Activated naive CD4-positive, alpha-beta T cell treated with anti-CD3 and anti-CD28 coated beads for 36 hours (primary cell): ENCODE measurements at regions not wholly inside any gene's neighbourhood (a gene's known extent, or its start where the extent isn't known, plus 50 kb on each side); places are given as distances from the start of the nearest gene placed in this dataset.
"Not testable (repeated sequence)": the region's sequence is repeated elsewhere in the genome, so short reads cannot be mapped to it uniquely, and the experiment has no call there.

ENCODE experiments used
- CTCF ChIA-PET: fragments of 350-600 bp; sonication (Branson Sonifier 250); formaldehyde crosslinking; loops from one replicate; lab custom pipeline; 2021; ENCODE audit warnings: antibody characterized with exemption; lab: Charles Lee
- DNase-seq: peaks from one replicate; pipeline ENCODE4 v3.0.0-alpha.2; 2020
- H3K27ac Mint-ChIP-seq: one replicate; pipeline ENCODE4 v1.8.0; 2021; ENCODE audit warnings: mild to moderate bottlenecking, mixed read lengths
- H3K27me3 Mint-ChIP-seq: one replicate; pipeline ENCODE4 v1.8.0; 2021; ENCODE audit warnings: low read depth, mixed read lengths
- H3K36me3 Mint-ChIP-seq: one replicate; pipeline ENCODE4 v1.8.0; 2021; ENCODE audit warnings: low read depth, mixed read lengths
- H3K4me1 Mint-ChIP-seq: one replicate; pipeline ENCODE4 v1.8.0; 2021; ENCODE audit warnings: low read depth, mixed read lengths
- H3K4me3 Mint-ChIP-seq: one replicate; pipeline ENCODE4 v1.8.0; 2021; ENCODE audit warnings: mild to moderate bottlenecking, moderate library complexity, mixed read lengths
- H3K9me3 Mint-ChIP-seq: one replicate; pipeline ENCODE4 v1.8.0; 2021; ENCODE audit warnings: mixed read lengths
- intact Hi-C: fragments of 100-400 bp; cut with micrococcal nuclease; formaldehyde crosslinking; loops from one replicate; pipeline ENCODE4 v1.15.1; 2023

- peak; percentile 91 for DNase-seq
- Mint-ChIP-seq H3K4me3 (peak overlapping the region; percentile 66), H3K27me3 (no peaks in the 10 kb centered on the region), H3K4me1 (peaks cover 13% of the 10 kb centered on the region), H3K9me3 (no peaks in the 10 kb centered on the region), H3K27ac (peak overlapping the region; percentile 54), H3K36me3 (no peaks in the 10 kb centered on the region)
- intact Hi-C loops = loop anchor here (1.0 to 2.0 kb wide), 11 partner anchors 33 to 868 kb away; partner anchors contain the start of gene PPM1B
- CTCF ChIA-PET = interaction anchor here (0.6 to 1.9 kb wide), 20 partner anchors 10 to 869 kb away, joined by 3 to 8 read pairs (median 4); partner anchors contain the start of gene CAMKMT
Observed at GRCh38 chr2:44087036-44087713, 81.5 kb upstream of the PPM1B start.

GRCh38 chr2:44087714-44088092 is 81.0 kb upstream of the PPM1B start:
- peak overlapping the region; percentile 54 for H3K27ac Mint-ChIP-seq
- CTCF ChIA-PET = interaction anchor here (0.5 to 1.9 kb wide), 15 partner anchors 33 to 392 kb away, joined by 3 to 10 read pairs (median 5); no protein-coding TSS in a partner anchor
- H3K4me1 Mint-ChIP-seq = peaks cover 13% of the 10 kb centered on the region
- no peaks in the 10 kb centered on the region for H3K9me3 Mint-ChIP-seq
- intact Hi-C loops = loop anchor here (1.0 to 2.0 kb wide), 11 partner anchors 33 to 868 kb away; partner anchors contain the start of gene PPM1B
- DNase-seq = no peak
- H3K36me3 Mint-ChIP-seq = no peaks in the 10 kb centered on the region
- peak overlapping the region; percentile 66 for H3K4me3 Mint-ChIP-seq
- no peaks in the 10 kb centered on the region for H3K27me3 Mint-ChIP-seq

GRCh38 chr2:44092519-44092918 is 76.2 kb upstream of the PPM1B start:
- H3K4me3 Mint-ChIP-seq, CTCF ChIA-PET, H3K36me3 Mint-ChIP-seq, H3K4me1 Mint-ChIP-seq, H3K27me3 Mint-ChIP-seq, DNase-seq, H3K9me3 Mint-ChIP-seq, H3K27ac Mint-ChIP-seq, intact Hi-C loops: not testable (repeated sequence)

DNA sequence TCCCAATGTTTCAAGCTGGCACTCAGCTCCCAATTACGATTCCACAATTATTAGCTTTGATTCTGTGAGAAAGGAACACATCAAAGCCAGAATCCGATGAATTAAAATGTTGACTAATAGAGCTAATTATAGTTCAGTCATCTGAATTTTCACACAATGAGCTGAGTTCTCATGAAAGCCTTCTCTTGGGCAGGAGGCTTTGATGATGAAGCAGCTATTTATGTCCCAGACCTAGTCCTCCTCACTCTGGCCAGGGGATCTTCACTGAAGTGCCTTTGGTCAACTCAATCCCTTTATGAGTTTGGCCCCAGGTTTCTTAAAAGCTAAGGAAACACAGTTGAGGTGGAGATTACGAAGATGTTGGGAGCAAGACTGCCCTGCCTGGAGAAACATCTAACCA is 74.7 kb upstream of the PPM1B start:
- DNase-seq = no peak
- H3K9me3 Mint-ChIP-seq = no peaks in the 10 kb centered on the region
- CTCF ChIA-PET = interaction anchor here (0.6 to 1.0 kb wide), 2 partner anchors 11 to 350 kb away, joined by 3 read pairs; no protein-coding TSS in a partner anchor
- peaks cover 2% of the 10 kb centered on the region for H3K27me3 Mint-ChIP-seq
- H3K36me3 Mint-ChIP-seq = no peaks in the 10 kb centered on the region
- intact Hi-C loops = no loop called here
- H3K27ac Mint-ChIP-seq = no peak overlapping the region
- peaks cover 14% of the 10 kb centered on the region for H3K4me1 Mint-ChIP-seq
- H3K4me3 Mint-ChIP-seq = no peak overlapping the region

DNA sequence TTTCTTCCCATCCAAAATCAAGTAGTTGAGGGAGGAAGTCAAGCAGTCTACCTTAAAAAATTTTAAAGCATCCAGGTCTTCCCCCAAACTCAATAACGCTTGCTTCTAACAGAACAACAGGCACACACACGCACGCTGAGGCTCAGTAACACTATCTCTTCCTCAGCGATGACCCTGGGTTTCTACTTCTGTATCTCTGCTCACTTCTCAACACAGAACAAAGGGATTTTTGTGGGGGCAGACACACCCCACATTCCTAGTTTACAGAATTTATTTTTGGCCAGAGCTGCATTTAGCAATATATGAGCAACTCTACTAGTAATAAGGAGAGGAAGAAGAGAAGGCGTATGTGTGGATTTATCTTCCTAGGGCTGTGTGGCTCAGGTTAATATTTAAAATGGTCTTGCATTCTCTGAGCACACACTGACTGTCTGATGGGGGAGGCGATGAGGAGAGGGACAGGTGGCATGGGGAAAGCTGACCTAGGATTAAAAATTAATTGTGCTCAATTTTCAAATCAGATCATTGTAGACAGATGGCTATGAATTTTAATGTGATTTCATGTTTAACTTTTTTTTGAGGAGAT is 71.3 kb upstream of the PPM1B start:
- intact Hi-C loops = no loop called here
- Mint-ChIP-seq H3K36me3 (no peaks in the 10 kb centered on the region), H3K4me1 (peaks cover 9% of the 10 kb centered on the region), H3K27ac (no peak overlapping the region), H3K27me3 (peaks cover 2% of the 10 kb centered on the region), H3K9me3 (no peaks in the 10 kb centered on the region), H3K4me3 (no peak overlapping the region)
- DNase-seq = no peak
- CTCF ChIA-PET = interaction anchor here (1.3 to 1.6 kb wide), 2 partner anchors 11 to 53 kb away, joined by 3 to 4 read pairs; no protein-coding TSS in a partner anchor

DNA sequence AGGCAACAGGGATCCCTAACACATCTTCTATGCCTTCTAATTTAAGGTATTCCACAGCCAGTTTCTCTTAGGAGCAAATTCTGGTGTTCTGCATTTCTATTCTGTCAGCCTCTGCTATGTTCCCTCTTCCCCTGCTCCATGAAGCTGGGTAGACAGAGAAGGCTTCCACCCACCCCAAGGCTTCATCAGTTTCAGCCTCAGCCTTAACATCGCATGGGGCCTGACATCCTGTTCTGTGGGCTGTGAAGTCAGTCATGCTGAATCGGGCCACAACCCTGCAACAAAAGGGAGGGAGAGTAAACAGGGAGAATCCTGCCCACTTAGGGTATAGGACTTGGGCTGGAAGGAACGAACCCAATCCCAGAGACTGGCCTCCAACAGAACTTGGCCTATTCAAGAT is 70.6 kb upstream of the PPM1B start:
- H3K9me3 Mint-ChIP-seq = no peaks in the 10 kb centered on the region
- intact Hi-C loops = no loop called here
- CTCF ChIA-PET = interaction anchor here (0.8 to 1.6 kb wide), 3 partner anchors 10 to 54 kb away, joined by 3 read pairs; no protein-coding TSS in a partner anchor
- peaks cover 9% of the 10 kb centered on the region for H3K4me1 Mint-ChIP-seq
- H3K27ac Mint-ChIP-seq = no peak overlapping the region
- H3K27me3 Mint-ChIP-seq = peaks cover 2% of the 10 kb centered on the region
- H3K4me3 Mint-ChIP-seq = no peak overlapping the region
- no peak for DNase-seq
- no peaks in the 10 kb centered on the region for H3K36me3 Mint-ChIP-seq

- CTCF ChIA-PET = interaction anchor here (1.2 to 1.6 kb wide), 2 partner anchors 11 to 55 kb away, joined by 3 read pairs; no protein-coding TSS in a partner anchor
- H3K27ac Mint-ChIP-seq = no peak overlapping the region
- intact Hi-C loops = no loop called here
- peaks cover 9% of the 10 kb centered on the region for H3K4me1 Mint-ChIP-seq
- H3K36me3 Mint-ChIP-seq = no peaks in the 10 kb centered on the region
- no peak for DNase-seq
- H3K9me3 Mint-ChIP-seq = no peaks in the 10 kb centered on the region
- H3K4me3 Mint-ChIP-seq = no peak overlapping the region
- H3K27me3 Mint-ChIP-seq = peaks cover 2% of the 10 kb centered on the region
Observed at GRCh38 chr2:44098891-44099290, 69.8 kb upstream of the PPM1B start.

DNA sequence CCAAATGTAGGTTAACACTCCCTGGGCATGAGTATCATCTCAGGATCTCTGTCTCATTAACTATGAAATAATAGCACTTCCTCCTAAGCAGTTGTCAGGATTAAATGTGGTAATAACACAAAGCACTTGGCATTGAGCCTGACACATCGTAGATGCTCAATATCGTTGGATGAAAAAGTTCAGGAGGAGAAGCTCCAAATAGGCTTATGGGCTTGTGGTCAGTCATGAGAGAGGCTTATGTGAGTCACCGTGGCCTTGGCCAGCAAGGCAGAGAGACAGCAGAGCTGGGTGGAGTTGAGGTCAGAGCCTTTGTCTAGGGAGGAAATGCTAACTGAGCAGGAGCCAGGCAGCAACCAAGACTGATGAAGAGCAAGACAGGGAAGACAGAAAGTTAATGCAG is 68.3 kb upstream of the PPM1B start:
- intact Hi-C loops = no loop called here
- H3K9me3 Mint-ChIP-seq = no peaks in the 10 kb centered on the region
- H3K36me3 Mint-ChIP-seq = no peaks in the 10 kb centered on the region
- no peak overlapping the region for H3K27ac Mint-ChIP-seq
- no peak for DNase-seq
- CTCF ChIA-PET = no interaction called here
- peaks cover 9% of the 10 kb centered on the region for H3K4me1 Mint-ChIP-seq
- H3K4me3 Mint-ChIP-seq = no peak overlapping the region
- H3K27me3 Mint-ChIP-seq = peaks cover 2% of the 10 kb centered on the region

- no peak overlapping the region for H3K27ac Mint-ChIP-seq
- no peaks in the 10 kb centered on the region for H3K9me3 Mint-ChIP-seq
- H3K4me1 Mint-ChIP-seq = peaks cover 9% of the 10 kb centered on the region
- no peaks in the 10 kb centered on the region for H3K36me3 Mint-ChIP-seq
- DNase-seq = no peak
- no peak overlapping the region for H3K4me3 Mint-ChIP-seq
- H3K27me3 Mint-ChIP-seq = peaks cover 2% of the 10 kb centered on the region
- intact Hi-C loops = no loop called here
- CTCF ChIA-PET = no interaction called here
Observed at GRCh38 chr2:44101246-44101645, 67.4 kb upstream of the PPM1B start.

- CTCF ChIA-PET = interaction anchor here (0.6 kb wide), 1 partner anchor 525 kb away, joined by 3 read pairs; no protein-coding TSS in a partner anchor
- H3K4me3 Mint-ChIP-seq = no peak overlapping the region
- intact Hi-C loops = no loop called here
Observed at GRCh38 chr2:44102790-44103562, 65.7 kb upstream of the PPM1B start.

DNA sequence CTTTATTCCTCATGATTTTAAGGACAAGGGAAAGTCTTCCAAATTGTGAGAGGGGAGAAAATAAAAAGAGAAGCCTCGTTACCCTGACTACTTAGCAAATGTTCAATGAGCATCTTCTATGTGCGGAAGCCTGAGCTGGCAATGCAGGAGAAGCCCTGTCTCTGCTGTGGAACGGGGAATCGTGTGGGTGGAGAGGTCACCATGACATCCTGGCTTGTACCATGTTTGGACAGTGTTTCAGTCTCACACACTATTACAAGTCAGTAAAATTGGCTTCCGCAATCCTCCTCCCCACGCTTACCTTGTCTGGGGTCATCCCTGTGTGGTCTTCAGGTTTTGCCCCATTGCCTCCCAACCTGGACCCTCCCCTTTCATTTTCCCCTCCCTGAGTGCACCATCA is 65.0 kb upstream of the PPM1B start:
- DNase-seq = no peak
- CTCF ChIA-PET = interaction anchor here (0.6 kb wide), 1 partner anchor 525 kb away, joined by 3 read pairs; no protein-coding TSS in a partner anchor
- Mint-ChIP-seq H3K27ac (no peak overlapping the region), H3K9me3 (no peaks in the 10 kb centered on the region), H3K36me3 (no peaks in the 10 kb centered on the region), H3K4me3 (no peak overlapping the region), H3K27me3 (no peaks in the 10 kb centered on the region), H3K4me1 (peaks cover 8% of the 10 kb centered on the region)
- intact Hi-C loops = no loop called here

More at GRCh38 chr2:44102790-44103562, 65.7 kb upstream of the PPM1B start:
- Mint-ChIP-seq H3K27me3 (no peaks in the 10 kb centered on the region), H3K9me3 (no peaks in the 10 kb centered on the region), H3K36me3 (no peaks in the 10 kb centered on the region), H3K27ac (no peak overlapping the region), H3K4me1 (peaks cover 13% of the 10 kb centered on the region)
- DNase-seq = no peak

- Mint-ChIP-seq H3K36me3 (no peaks in the 10 kb centered on the region), H3K4me3 (no peak overlapping the region), H3K4me1 (peaks cover 13% of the 10 kb centered on the region), H3K27ac (no peak overlapping the region), H3K27me3 (no peaks in the 10 kb centered on the region), H3K9me3 (no peaks in the 10 kb centered on the region)
- DNase-seq = no peak
- intact Hi-C loops = no loop called here
- CTCF ChIA-PET = interaction anchor here (0.6 kb wide), 1 partner anchor 138 kb away, joined by 4 read pairs; no protein-coding TSS in a partner anchor
Observed at GRCh38 chr2:44104855-44105271, 63.8 kb upstream of the PPM1B start.
